H9 (cell line): ENCODE measurements at regions not wholly inside any gene's neighbourhood (a gene's known extent, or its start where the extent isn't known, plus 50 kb on each side); places are given as distances from the start of the nearest gene placed in this dataset.

Source experiments
- DNase-seq: peaks from one replicate; pipeline ENCODE4 v3.0.0-alpha.2; 2017
- H2AFZ ChIP-seq: one replicate; pipeline ENCODE4 v1.6.1; 2013; ENCODE audit warnings: mild to moderate bottlenecking, low read length, control low read depth, moderate library complexity
- H2AK5ac ChIP-seq: 2 replicates; pipeline ENCODE4 v1.6.1; 2013; ENCODE audit warnings: low read length, control low read depth, mixed read lengths; ENCODE audit not compliant: insufficient read length
- H2BK120ac ChIP-seq: one replicate; pipeline ENCODE4 v1.6.1; 2013; ENCODE audit warnings: low read depth, mild to moderate bottlenecking, low read length, control low read depth, inconsistent platforms; ENCODE audit not compliant: poor library complexity, severe bottlenecking
- H2BK12ac ChIP-seq: 2 replicates; pipeline ENCODE4 v1.6.1; 2013; ENCODE audit warnings: low read length, control low read depth, mixed read lengths, low read depth; ENCODE audit not compliant: insufficient read length
- H2BK15ac ChIP-seq: 2 replicates; pipeline ENCODE4 v1.6.1; 2013; ENCODE audit warnings: low read depth, low read length, control low read depth
- H2BK20ac ChIP-seq: one replicate; pipeline ENCODE4 v1.6.1; 2013; ENCODE audit warnings: low read depth, mild to moderate bottlenecking, low read length, control low read depth, inconsistent platforms; ENCODE audit not compliant: poor library complexity, severe bottlenecking
- H2BK5ac ChIP-seq: 2 replicates; pipeline ENCODE4 v1.6.1; 2013; ENCODE audit warnings: low read length, control low read depth, mixed read lengths; ENCODE audit not compliant: insufficient read length
- H3K14ac ChIP-seq: 2 replicates; pipeline ENCODE4 v1.6.1; 2013; ENCODE audit warnings: low read length, control low read depth; ENCODE audit not compliant: insufficient read depth
- H3K18ac ChIP-seq: 2 replicates; pipeline ENCODE4 v1.6.1; 2013; ENCODE audit warnings: low read depth, mild to moderate bottlenecking, mixed read lengths, low read length, control low read depth; ENCODE audit not compliant: insufficient read length
- H3K23ac ChIP-seq: 2 replicates; pipeline ENCODE4 v1.6.1; 2013; ENCODE audit warnings: low read length, control low read depth, mixed read lengths, low read depth; ENCODE audit not compliant: insufficient read length
- H3K23me2 ChIP-seq: 2 replicates; pipeline ENCODE4 v1.6.1; 2013; ENCODE audit warnings: low read depth, mild to moderate bottlenecking, mixed read lengths, low read length, control low read depth; ENCODE audit not compliant: insufficient read length, poor library complexity, severe bottlenecking
- H3K27ac ChIP-seq: 2 replicates; pipeline ENCODE4 v1.5.1; 2013; ENCODE audit warnings: low read length, control low read depth, mixed read lengths, low read depth; ENCODE audit not compliant: insufficient read length
- H3K27me3 ChIP-seq: 2 replicates; pipeline ENCODE4 v1.6.1; 2013; ENCODE audit warnings: low read length, control low read depth, inconsistent platforms; ENCODE audit not compliant: insufficient read depth
- H3K4ac ChIP-seq: 2 replicates; pipeline ENCODE4 v1.6.1; 2013; ENCODE audit warnings: low read depth, mild to moderate bottlenecking, control low read depth, inconsistent platforms, low read length, moderate library complexity
- H3K4me1 ChIP-seq: 2 replicates; pipeline ENCODE4 v1.6.1; 2013; ENCODE audit warnings: low read length, control low read depth, inconsistent platforms; ENCODE audit not compliant: insufficient read depth
- H3K4me2 ChIP-seq: 2 replicates; pipeline ENCODE4 v1.6.1; 2013; ENCODE audit warnings: low read length, control low read depth, mixed read lengths; ENCODE audit not compliant: insufficient read length, insufficient read depth
- H3K56ac ChIP-seq: 2 replicates; pipeline ENCODE4 v1.6.1; 2013; ENCODE audit warnings: low read depth, mild to moderate bottlenecking, mixed read lengths, low read length, control low read depth; ENCODE audit not compliant: insufficient read length
- H3K79me1 ChIP-seq: 2 replicates; pipeline ENCODE4 v1.6.1; 2013; ENCODE audit warnings: low read depth, mild to moderate bottlenecking, moderate library complexity, low read length, control low read depth, inconsistent platforms; ENCODE audit not compliant: insufficient read depth, poor library complexity, severe bottlenecking
- H3K79me2 ChIP-seq: 2 replicates; pipeline ENCODE4 v1.6.1; 2013; ENCODE audit warnings: low read length, control low read depth, inconsistent platforms; ENCODE audit not compliant: insufficient read depth
- H3K9ac ChIP-seq: 2 replicates; pipeline ENCODE4 v1.6.1; 2013; ENCODE audit warnings: low read length, control low read depth, mixed read lengths; ENCODE audit not compliant: insufficient read length; ENCODE audit errors: extremely low read depth
- H3K9me3 ChIP-seq: one replicate; pipeline ENCODE4 v1.6.1; 2013; ENCODE audit warnings: low read depth, low read length, inconsistent platforms; ENCODE audit not compliant: control insufficient read depth
- H3T11ph ChIP-seq: one replicate; pipeline ENCODE4 v1.6.1; 2013; ENCODE audit warnings: mild to moderate bottlenecking, low read length, control low read depth, inconsistent platforms
- H4K20me1 ChIP-seq: one replicate; pipeline ENCODE4 v1.6.1; 2013; ENCODE audit not compliant: control insufficient read depth, insufficient read length, insufficient read depth
- H4K5ac ChIP-seq: 2 replicates; pipeline ENCODE4 v1.6.1; 2013; ENCODE audit warnings: low read depth, mild to moderate bottlenecking, mixed read lengths, low read length, control low read depth; ENCODE audit not compliant: insufficient read length
- H4K8ac ChIP-seq: replicated peaks from 2 replicates; pipeline ENCODE4 v1.6.1; 2013; ENCODE audit warnings: low read length, control low read depth, mixed read lengths, low read depth; ENCODE audit not compliant: insufficient read length
- H4K91ac ChIP-seq: 2 replicates; pipeline ENCODE4 v1.6.1; 2013; ENCODE audit warnings: low read depth, mild to moderate bottlenecking, moderate library complexity, mixed read lengths, low read length, control low read depth; ENCODE audit not compliant: insufficient read length
- H3K27ac Mint-ChIP-seq, 3 experiments: 2 replicates in 2 of 3; 3 replicates in 1 of 3; pipeline ENCODE4 v1.8.0; 2020 to 2021; ENCODE audit warnings: mixed read lengths in 3 of 3, mild to moderate bottlenecking in 1 of 3, moderate library complexity in 1 of 3
- H3K27me3 Mint-ChIP-seq: 2 replicates; pipeline ENCODE4 v1.8.0; 2021; ENCODE audit warnings: low read depth, mild to moderate bottlenecking, moderate library complexity, mixed read lengths
- H3K36me3 Mint-ChIP-seq, 3 experiments: 2 replicates in 2 of 3; 3 replicates in 1 of 3; pipeline ENCODE4 v1.8.0; 2020 to 2021; ENCODE audit warnings: low read depth in 3 of 3, mixed read lengths in 3 of 3; ENCODE audit not compliant: insufficient read depth in 1 of 3
- H3K4me1 Mint-ChIP-seq, 2 experiments: 2 replicates each; pipeline ENCODE4 v1.8.0; 2020; ENCODE audit warnings: mixed read lengths in 2 of 2
- H3K4me3 Mint-ChIP-seq, 2 experiments: 2 replicates in 1 of 2; 3 replicates in 1 of 2; pipeline ENCODE4 v1.8.0; 2020 to 2021; ENCODE audit warnings: mild to moderate bottlenecking in 2 of 2, mixed read lengths in 2 of 2, moderate library complexity in 1 of 2
- H3K9me3 Mint-ChIP-seq, 2 experiments: 2 replicates in 1 of 2; 3 replicates in 1 of 2; pipeline ENCODE4 v1.8.0; 2020; ENCODE audit warnings: mild to moderate bottlenecking in 2 of 2, mixed read lengths in 2 of 2, moderate library complexity in 1 of 2
- CTCF ChIP-seq: fragments of 200-600 bp; sonication (generic); conservative IDR thresholded peaks from 3 replicates; pipeline ENCODE4 v1.8.0; 2021; ENCODE audit warnings: antibody characterized with exemption, mild to moderate bottlenecking
- whole genome bisulfite sequencing: extraction: QIAGEN DNeasy Blood & Tissue Kit; methylation state at CpG from one replicate; pipeline ENCODE4 v1.1.7; 2013; ENCODE audit warnings: missing lambda C conversion rate, low lambda C conversion rate, mixed read lengths; ENCODE audit not compliant: insufficient read length; ENCODE audit errors: extremely low coverage; 5-methylcytosine and 5-hydroxymethylcytosine counted together

- H3K4me2 ChIP-seq = no peak overlapping the region
- no peaks in the 10 kb centered on the region for H3K79me2 ChIP-seq
- Mint-ChIP-seq H3K4me3 (no peak overlapping the region), H3K9me3 (peaks cover 0 to 2% of the 10 kb centered on the region in 2 experiments; a peak in 3 of 5 replicates), H3K27ac (no peak overlapping the region), H3K27me3 (no peaks in the 10 kb centered on the region), H3K36me3 (no peaks in the 10 kb centered on the region), H3K4me1 (peaks cover 0 to 2% of the 10 kb centered on the region in 2 experiments; a peak in 1 of 4 replicates)
- no peak overlapping the region for H4K5ac ChIP-seq
- no peak overlapping the region for H2BK15ac ChIP-seq
- DNase-seq = no peak
- no peak for TF ChIP-seq CTCF
- no peak overlapping the region for H2AK5ac ChIP-seq
- no CpG with 5 or more reads among the region's 1 CpG for WGBS
- H2BK120ac ChIP-seq = no peak overlapping the region
- H3K14ac ChIP-seq = no peak overlapping the region
- H2BK5ac ChIP-seq = no peak overlapping the region
- no peak overlapping the region for H4K91ac ChIP-seq
- H3K18ac ChIP-seq = no peak overlapping the region
- H3K56ac ChIP-seq = no peak overlapping the region
- no peak overlapping the region for H2AFZ ChIP-seq
- H3K9me3 ChIP-seq = no peaks in the 10 kb centered on the region
- no peaks in the 10 kb centered on the region for H3K23me2 ChIP-seq
- H3K4me1 ChIP-seq = no peaks in the 10 kb centered on the region
- H3K79me1 ChIP-seq = no peaks in the 10 kb centered on the region
- no peak overlapping the region for H3K27ac ChIP-seq
- H4K8ac ChIP-seq = no peak overlapping the region
- H3K4ac ChIP-seq = no peak overlapping the region
- H2BK20ac ChIP-seq = no peak overlapping the region
- no peak overlapping the region for H2BK12ac ChIP-seq
- H4K20me1 ChIP-seq = no peaks in the 10 kb centered on the region
- H3K23ac ChIP-seq = no peak overlapping the region
- no peak overlapping the region for H3T11ph ChIP-seq
- no peaks in the 10 kb centered on the region for H3K27me3 ChIP-seq
- no peak overlapping the region for H3K9ac ChIP-seq
These were observed 565.1 kb upstream of the SALL1 start for GRCh38 chr16:51716195-51716594.
